ES-I3 (cell line): ENCODE measurements at regions not wholly inside any gene's neighbourhood (a gene's known extent, or its start where the extent isn't known, plus 50 kb on each side); places are given as distances from the start of the nearest gene placed in this dataset.

Experiments used
- H3K36me3 ChIP-seq: 2 replicates; pipeline ENCODE4 v1.6.1; 2013; ENCODE audit warnings: mild to moderate bottlenecking, low read length, control low read depth, moderate library complexity; ENCODE audit not compliant: insufficient read depth
- H3K4me1 ChIP-seq: 2 replicates; pipeline ENCODE4 v1.6.1; 2013; ENCODE audit warnings: mild to moderate bottlenecking, control low read depth, low read length; ENCODE audit not compliant: insufficient read depth
- H3K9ac ChIP-seq: 2 replicates; pipeline ENCODE4 v1.6.1; 2013; ENCODE audit warnings: low read depth, mild to moderate bottlenecking, low read length, moderate library complexity
- H3K9me3 ChIP-seq: 2 replicates; pipeline ENCODE4 v1.6.1; 2013; ENCODE audit warnings: mild to moderate bottlenecking, low read length, moderate library complexity; ENCODE audit not compliant: control insufficient read depth, insufficient read depth

DNA sequence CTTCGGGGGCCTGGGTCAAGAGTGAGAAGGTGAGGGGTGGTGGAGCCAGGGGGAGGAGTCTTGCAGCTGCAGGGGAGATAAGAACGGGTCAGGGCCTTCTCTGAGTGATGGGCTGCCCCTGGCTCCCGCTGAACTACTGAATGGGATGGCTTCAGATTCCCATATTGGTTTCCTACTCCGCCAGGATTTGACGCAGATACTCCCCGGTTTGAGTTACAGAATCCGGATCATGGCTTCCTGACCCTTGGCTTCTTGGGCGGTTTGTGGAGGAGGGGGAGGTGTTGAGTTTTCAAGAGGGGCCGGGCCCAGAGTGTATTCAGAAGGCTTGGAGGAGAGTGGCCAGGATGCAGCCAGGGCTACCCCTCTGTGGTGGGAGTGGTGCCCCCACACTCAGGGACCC, 119.9 kb upstream of the ATP2B2 start:
- H3K9me3 ChIP-seq, result no peaks in the 10 kb centered on the region
- peaks cover 13% of the 10 kb centered on the region; the same call in 1 of the 2 replicates for H3K4me1 ChIP-seq
- no peaks in the 10 kb centered on the region for H3K36me3 ChIP-seq
- H3K9ac ChIP-seq, result no peak overlapping the region

DNA sequence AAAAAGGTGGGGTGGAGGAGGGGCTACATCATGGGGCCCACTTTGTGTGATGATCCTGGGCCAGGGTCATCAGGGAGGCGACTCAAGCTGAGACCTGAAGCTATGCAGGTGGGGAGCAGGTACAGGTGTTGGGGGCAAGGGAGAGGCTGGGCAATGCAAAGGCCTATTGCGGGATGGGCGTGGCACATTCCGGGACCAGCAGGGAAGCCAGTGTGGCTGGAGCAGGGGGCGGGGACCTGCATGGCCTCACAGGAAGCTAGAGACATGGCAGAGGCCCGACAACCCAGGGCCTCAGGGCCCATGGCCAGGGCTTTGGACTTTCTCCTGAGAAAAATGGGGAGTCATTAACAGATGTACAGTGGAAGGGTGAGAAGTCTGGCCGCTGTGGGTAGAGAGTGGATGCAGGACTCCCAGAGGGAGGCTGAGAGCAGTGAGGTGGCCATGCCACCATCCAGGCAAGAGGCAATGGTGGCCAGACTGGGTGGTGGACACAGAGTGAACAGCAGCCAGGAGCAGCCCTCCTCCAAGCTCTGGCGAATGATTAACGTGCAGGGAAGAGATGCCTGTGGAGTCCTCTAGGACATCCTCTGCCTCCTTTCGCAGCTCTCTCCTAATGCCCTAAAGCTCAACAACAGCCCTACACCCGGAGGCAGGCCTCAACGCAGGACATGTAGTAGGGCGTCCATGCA, 122.6 kb upstream of the ATP2B2 start:
- peaks cover 13% of the 10 kb centered on the region; the same call in 1 of the 2 replicates for H3K4me1 ChIP-seq
- no peak overlapping the region for H3K9ac ChIP-seq
- no peaks in the 10 kb centered on the region for H3K36me3 ChIP-seq
- no peaks in the 10 kb centered on the region for H3K9me3 ChIP-seq

DNA sequence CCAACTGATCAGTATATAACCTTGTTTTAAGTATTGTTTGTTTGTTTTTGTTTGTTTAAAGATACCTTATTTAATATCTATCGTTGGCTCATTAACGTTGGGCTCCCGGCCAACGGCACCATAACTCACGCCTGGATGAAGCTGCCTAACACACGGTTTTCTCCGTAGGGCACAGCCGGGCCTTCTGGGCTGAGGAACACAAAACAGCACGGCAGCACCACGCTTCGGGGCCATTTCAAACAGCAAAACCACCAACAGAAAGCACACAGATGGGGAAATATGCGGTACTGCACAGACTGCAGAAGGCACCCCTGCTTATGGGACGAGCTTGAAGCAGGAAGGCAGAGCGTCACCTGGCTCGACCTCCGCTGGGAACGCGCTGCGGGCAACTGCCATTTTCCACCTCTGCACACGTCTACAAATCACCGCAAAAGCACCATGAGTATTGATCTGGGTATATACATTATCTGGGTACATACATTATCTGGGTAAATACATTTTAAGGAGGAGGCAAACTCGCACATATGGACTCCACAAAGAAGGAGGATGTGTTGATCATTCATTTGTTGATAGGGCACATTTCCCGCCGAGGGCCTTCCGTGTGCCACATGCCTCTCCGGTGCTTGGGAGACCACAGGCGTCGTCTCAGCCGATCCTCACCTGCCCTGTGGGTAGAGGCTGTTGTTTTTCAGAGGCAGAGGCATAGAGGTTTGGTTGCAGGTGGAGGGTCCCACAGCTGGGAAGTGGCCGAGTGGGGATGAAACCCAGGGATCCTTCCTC, 123.7 kb upstream of the ATP2B2 start:
- Histone ChIP-seq H3K9ac (no peak overlapping the region), H3K4me1 (peaks cover 13% of the 10 kb centered on the region; the same call in 1 of the 2 replicates), H3K36me3 (no peaks in the 10 kb centered on the region), H3K9me3 (no peaks in the 10 kb centered on the region)

DNA sequence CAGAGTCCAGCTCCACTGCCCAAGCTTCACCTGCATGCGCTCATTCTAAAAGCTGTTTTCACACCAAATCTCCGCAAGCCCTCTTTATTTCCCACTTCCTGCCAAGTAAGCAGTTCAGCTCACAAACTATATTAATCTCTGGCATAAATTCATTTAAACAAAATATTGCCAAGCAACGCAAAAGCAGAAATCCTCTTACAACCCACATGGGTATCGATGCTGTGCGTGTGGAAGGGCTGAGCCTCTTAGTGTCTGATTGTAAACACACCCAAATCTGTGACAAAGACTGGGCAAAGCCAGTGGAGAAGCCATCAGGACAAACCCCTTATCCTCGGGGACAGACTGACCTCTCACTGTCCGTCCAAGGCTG, 124.3 kb upstream of the ATP2B2 start:
- H3K36me3 ChIP-seq, result no peaks in the 10 kb centered on the region
- H3K9ac ChIP-seq, result no peak overlapping the region
- H3K9me3 ChIP-seq, result no peaks in the 10 kb centered on the region
- peaks cover 13% of the 10 kb centered on the region; the same call in 1 of the 2 replicates for H3K4me1 ChIP-seq

DNA sequence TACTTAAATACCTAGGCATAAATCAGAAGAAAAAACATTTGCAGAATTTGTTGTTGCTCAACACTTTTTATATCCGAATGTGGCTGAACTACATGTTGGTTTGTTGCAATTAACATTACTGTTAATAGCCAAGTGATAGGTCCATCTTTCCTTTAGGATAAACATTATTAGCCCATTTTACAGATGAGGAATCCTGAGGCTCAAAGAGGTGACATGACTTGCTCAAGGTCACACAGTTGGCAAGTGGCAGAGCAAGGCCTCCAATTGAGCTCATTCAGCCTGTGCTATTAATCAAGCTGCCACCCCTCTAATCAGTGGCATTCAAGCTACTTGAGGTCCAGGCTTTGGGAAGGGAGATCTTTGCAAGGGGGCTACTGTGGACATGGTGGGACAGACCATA, 125.8 kb upstream of the ATP2B2 start:
- H3K36me3 ChIP-seq, result no peaks in the 10 kb centered on the region
- H3K9ac ChIP-seq, result no peak overlapping the region
- no peaks in the 10 kb centered on the region for H3K9me3 ChIP-seq
- peaks cover 13% of the 10 kb centered on the region; the same call in 1 of the 2 replicates for H3K4me1 ChIP-seq

DNA sequence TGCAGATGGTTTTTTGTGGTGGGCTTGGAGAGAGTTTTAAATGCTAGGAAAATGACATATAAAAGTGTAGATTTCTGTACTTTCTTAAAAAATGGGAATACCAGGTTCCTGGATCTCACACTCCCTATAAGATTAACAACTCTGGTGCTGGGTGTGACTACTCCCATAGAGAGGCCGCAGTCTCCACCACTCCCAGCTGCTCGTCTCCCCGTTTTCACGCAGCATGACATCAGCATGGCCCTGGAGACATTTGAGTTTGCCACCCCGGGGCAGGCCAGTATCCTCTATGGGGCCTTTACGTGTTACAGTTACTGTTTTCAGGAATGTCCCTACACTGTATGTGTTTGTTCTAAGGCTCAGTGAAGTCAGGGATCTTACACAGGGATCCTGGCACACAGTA, 126.7 kb upstream of the ATP2B2 start:
- Histone ChIP-seq H3K4me1 (peaks cover 13% of the 10 kb centered on the region; the same call in 1 of the 2 replicates), H3K9me3 (no peaks in the 10 kb centered on the region), H3K9ac (no peak overlapping the region), H3K36me3 (no peaks in the 10 kb centered on the region)

DNA sequence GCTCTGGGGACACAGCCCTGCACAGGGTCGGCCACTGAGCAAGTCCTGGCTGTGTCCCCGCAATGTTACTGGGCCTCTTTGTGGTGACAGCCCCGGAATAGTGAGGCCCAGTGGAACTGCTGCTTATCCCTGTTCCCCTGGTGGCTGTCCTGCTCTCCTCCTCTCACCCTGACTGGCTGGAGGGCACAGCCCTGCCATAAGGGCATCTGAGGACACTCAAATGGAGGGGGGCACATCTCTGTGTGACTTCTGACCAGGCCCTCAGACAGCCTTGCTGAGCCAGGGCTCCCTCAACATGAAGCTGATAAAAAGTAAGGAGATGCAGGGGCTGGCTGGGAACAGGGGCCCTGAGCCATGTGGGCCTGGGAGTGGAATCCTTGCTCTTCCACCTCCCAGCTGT, 127.4 kb upstream of the ATP2B2 start:
- no peaks in the 10 kb centered on the region for H3K9me3 ChIP-seq
- no peak overlapping the region for H3K9ac ChIP-seq
- H3K36me3 ChIP-seq, result no peaks in the 10 kb centered on the region
- H3K4me1 ChIP-seq, result peaks cover 11% of the 10 kb centered on the region; the same call in 1 of the 2 replicates

DNA sequence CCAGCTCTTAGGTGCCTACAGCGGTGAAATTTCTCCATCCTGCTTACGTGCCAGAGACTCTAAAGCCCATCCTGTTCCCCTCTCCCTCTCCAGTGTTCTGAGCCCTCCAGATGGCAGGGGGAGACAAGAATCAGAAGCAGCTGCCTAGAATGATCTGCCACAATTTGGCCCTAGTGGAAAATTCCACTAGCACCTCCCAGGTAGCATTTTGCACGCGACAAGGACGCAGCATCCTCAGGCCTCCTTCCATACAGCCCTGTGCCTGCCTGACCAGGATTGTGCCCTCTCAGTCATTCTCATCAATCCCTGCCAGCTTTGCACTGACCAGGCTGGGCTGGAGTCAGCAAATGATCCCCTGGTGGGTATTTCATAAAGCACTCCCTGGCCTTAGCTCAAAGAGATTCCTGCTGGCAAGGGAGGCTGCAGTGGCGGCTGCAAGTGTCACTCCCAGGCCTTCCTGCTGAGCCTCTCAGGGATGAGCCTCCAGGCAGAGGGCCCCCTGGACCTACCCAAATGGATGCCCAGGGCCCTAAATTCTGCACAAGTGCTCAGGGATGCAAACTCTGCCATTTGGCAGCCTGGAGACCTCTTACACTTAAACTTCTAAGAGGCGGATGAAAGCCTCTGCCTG, 130.2 kb upstream of the ATP2B2 start:
- Histone ChIP-seq H3K36me3 (no peaks in the 10 kb centered on the region), H3K9ac (no peak overlapping the region), H3K4me1 (no peaks in the 10 kb centered on the region), H3K9me3 (no peaks in the 10 kb centered on the region)

DNA sequence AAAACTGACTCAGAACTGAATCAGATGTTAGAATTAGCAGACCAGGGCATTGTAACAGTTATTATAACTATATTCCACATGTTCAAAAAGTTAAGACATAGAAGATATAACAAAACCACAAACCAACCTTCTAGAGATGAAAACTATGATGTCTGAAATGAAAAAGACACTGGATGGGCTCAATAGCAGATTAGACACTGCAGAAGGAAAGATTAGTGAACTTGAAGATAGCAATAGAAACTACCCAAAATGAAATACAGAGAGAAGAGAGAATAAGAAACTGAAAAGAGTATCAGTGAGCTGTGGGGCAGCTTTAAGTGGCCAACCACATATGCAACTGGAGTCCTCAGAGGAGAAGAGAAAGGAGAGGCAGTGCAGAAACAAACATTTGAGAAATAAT, 132.0 kb upstream of the ATP2B2 start:
- no peaks in the 10 kb centered on the region for H3K9me3 ChIP-seq
- H3K36me3 ChIP-seq, result no peaks in the 10 kb centered on the region
- no peak overlapping the region for H3K9ac ChIP-seq
- H3K4me1 ChIP-seq, result no peaks in the 10 kb centered on the region

DNA sequence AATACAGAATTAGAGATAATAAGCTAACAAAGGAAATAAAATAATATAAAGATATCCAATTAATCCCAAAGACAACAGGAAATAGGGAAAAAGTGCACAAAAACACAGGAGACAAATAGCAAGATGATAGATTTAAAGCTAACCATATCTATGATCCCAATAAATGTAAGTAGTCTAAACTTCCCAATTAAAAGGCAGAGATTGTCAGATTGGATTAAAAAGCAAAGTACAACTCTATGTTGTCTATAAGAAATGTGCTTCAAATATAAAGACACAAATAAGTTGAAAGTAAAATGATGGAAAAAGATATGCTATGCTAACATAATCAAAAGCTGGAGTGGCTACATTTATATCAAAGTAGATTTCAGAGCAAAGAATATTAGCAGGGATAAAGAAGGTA, 133.1 kb upstream of the ATP2B2 start:
- Histone ChIP-seq H3K4me1 (no peaks in the 10 kb centered on the region), H3K36me3 (no peaks in the 10 kb centered on the region), H3K9me3 (no peaks in the 10 kb centered on the region), H3K9ac (no peak overlapping the region)

DNA sequence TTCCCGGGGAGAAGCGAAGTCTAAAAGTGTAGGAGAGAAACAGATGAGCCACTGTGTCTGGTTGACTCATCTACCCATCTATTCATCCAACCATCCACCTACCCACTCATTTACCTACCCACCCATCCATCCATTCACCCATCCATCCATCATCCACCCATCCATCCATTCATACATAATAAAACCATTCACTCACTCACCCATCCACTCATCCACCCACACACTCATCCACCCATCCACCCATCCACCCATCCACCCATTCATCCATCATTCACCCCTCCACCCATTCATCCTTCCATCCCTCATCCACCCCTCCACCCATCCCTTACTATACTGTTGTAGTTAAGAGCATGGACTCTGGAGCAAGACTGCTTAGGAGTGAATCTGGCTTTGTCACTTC, 136.4 kb upstream of the ATP2B2 start:
- Histone ChIP-seq H3K9ac (no peak overlapping the region), H3K4me1 (no peaks in the 10 kb centered on the region), H3K36me3 (no peaks in the 10 kb centered on the region), H3K9me3 (no peaks in the 10 kb centered on the region)

DNA sequence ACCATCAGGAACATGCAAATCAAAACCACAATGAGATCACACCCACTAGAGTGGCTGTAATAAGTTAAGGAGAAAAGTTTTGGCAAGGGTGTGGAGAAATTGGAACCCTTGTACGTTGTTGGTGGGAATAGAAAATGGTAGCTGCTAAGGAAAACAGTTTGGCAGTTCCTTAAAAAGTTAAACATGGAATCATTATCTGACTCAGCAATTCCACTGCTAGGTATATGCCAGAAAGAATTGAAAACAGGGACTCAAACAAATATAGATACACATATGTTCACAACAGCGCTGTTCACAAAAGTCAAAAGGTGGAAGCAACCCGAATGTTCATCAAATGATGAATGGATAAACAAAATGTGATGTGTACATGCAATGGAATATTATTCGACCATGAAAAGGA, 138.8 kb upstream of the ATP2B2 start:
- H3K9ac ChIP-seq, result no peak overlapping the region
- no peaks in the 10 kb centered on the region for H3K9me3 ChIP-seq
- no peaks in the 10 kb centered on the region for H3K36me3 ChIP-seq
- no peaks in the 10 kb centered on the region for H3K4me1 ChIP-seq

DNA sequence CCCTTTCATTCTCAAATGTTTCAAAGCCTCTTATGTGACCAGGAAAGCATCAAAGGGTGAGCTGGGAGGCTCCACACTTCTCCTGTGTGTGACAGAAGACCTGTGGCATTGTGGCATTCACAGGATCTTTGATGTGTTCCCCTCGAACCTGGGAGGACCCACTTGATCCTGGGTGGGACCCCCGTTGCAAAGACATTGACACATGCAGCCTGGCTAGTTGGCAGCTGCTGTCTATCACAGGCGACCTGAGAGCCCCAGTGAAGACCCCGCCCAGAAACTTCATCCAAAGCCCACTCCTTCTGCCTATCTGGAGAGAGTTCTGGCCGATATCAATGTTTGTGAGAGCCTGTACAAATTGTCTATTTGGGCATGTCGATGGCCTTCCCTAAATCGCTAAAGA, 140.4 kb upstream of the ATP2B2 start:
- Histone ChIP-seq H3K36me3 (no peaks in the 10 kb centered on the region), H3K9ac (no peak overlapping the region), H3K9me3 (no peaks in the 10 kb centered on the region)

DNA sequence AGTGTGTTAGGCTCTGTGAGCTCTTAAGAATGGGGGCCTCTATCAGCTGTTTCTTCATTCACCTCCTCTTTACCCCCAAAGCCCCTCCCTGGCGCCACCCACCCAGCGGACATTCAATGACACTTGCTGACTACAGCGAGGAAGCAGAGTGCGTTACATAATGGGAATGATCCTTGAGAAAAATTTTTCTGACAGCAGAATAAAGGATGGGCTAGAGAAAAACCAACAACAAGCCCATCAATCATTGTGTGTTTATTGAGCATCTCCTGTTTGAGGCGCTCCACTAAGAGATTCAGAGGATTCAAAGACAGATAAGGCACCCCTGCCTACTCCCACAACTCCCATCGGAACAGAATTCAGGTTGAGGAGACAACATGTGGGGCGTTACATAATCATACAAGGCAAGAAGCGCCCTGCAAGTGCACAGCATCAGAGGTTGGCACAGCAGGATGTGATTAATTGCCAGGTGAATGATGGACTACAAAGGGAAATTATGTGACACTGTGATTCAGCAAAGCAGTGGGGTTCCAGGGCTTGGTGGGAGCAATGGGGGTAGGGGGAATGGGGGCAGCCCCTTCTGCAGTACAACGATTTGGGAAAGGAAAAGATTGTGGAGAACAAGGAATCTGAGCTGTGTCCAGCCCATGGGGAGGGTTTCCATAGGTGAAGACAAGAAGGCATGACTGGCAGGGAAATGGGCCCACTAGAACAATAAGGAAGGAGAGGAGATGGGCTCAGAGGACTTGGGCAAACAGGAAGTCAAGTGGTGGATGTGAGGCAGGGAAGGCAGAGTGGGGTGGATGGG, 141.3 kb upstream of the ATP2B2 start:
- Histone ChIP-seq H3K9me3 (no peaks in the 10 kb centered on the region), H3K36me3 (no peaks in the 10 kb centered on the region), H3K4me1 (no peaks in the 10 kb centered on the region), H3K9ac (no peak overlapping the region)

More for the DNA sequence above, 140.4 kb upstream of the ATP2B2 start:
- H3K4me1 ChIP-seq, result no peaks in the 10 kb centered on the region
